Activated CD4-positive, alpha-beta memory T cell treated with anti-CD3 and anti-CD28 coated beads, Interleukin-2, amount 10 ng/mL, durations not matched to agents 7 days and 5 days (primary cell): ENCODE measurements at regions not wholly inside any gene's neighbourhood (a gene's known extent, or its start where the extent isn't known, plus 50 kb on each side); places are given as distances from the start of the nearest gene placed in this dataset.

ENCODE experiments used
- CTCF ChIA-PET: fragments of 350-600 bp; sonication (Branson Sonifier 250); formaldehyde crosslinking; loops from one replicate; lab custom pipeline; 2021; ENCODE audit warnings: antibody characterized with exemption, inconsistent platforms; lab: Charles Lee
- POLR2A ChIA-PET: fragments of 350-600 bp; sonication (Branson Sonifier 250); formaldehyde crosslinking; loops from one replicate; lab custom pipeline; 2021; ENCODE audit warnings: antibody characterized with exemption; lab: Charles Lee
- DNase-seq: peaks from one replicate; pipeline ENCODE4 v3.0.0-alpha.2; 2020
- H3K27ac Mint-ChIP-seq: one replicate; pipeline ENCODE4 v1.8.0; 2021; ENCODE audit warnings: mild to moderate bottlenecking, mixed read lengths
- H3K27me3 Mint-ChIP-seq: one replicate; pipeline ENCODE4 v1.8.0; 2021; ENCODE audit warnings: mixed read lengths
- H3K36me3 Mint-ChIP-seq: one replicate; pipeline ENCODE4 v1.8.0; 2021; ENCODE audit warnings: low read depth, mixed read lengths
- H3K4me1 Mint-ChIP-seq: one replicate; pipeline ENCODE4 v1.8.0; 2021; ENCODE audit warnings: mixed read lengths
- H3K4me3 Mint-ChIP-seq: one replicate; pipeline ENCODE4 v1.8.0; 2021; ENCODE audit warnings: mild to moderate bottlenecking, mixed read lengths
- H3K9me3 Mint-ChIP-seq: one replicate; pipeline ENCODE4 v1.8.0; 2021; ENCODE audit warnings: mixed read lengths

DNA sequence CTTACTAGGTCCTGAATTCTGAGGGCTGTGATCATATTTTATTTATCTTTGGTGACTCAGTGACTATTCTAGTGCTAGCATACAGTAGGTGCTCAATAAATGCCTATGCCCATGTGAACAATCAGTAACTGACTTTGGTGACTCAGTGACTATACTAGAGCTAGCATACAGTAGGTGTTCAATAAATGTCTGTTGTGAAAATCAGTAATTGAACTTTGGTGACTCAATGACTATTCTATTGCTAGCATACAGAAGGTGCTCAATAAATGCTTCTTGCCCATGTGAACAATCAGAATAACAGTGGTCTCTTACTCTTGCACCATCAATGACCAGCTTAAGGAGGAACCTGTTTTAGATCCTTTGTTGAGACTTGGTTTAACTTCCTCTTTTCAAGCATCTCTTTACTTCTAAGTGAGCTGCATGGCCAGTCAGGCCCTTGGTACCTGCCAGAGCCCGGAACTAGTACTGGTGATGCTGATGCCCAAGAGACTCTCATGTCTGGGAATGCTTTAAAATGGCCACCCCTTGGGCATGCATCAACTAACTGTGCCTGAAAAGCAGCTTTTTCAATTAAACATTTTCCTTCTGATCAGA lies 214.9 kb upstream of the SPRED2 start:
- no peaks in the 10 kb centered on the region for H3K36me3 Mint-ChIP-seq
- H3K9me3 Mint-ChIP-seq = no peaks in the 10 kb centered on the region
- CTCF ChIA-PET = no interaction called here
- no peak overlapping the region for H3K4me3 Mint-ChIP-seq
- DNase-seq = no peak
- POLR2A ChIA-PET = no interaction called here
- no peaks in the 10 kb centered on the region for H3K4me1 Mint-ChIP-seq
- peaks cover 3% of the 10 kb centered on the region for H3K27me3 Mint-ChIP-seq
- no peak overlapping the region for H3K27ac Mint-ChIP-seq

GRCh38 chr2:65640793-65641103 lies 208.3 kb upstream of the SPRED2 start:
- no peaks in the 10 kb centered on the region for H3K36me3 Mint-ChIP-seq
- ChIA-PET POLR2A (no interaction called here), CTCF (interaction anchor here (0.7 to 1.6 kb wide), 9 partner anchors 9 to 34 kb away, joined by 3 to 8 read pairs (median 3); no protein-coding TSS in a partner anchor)
- no peak overlapping the region for H3K4me3 Mint-ChIP-seq
- no peaks in the 10 kb centered on the region for H3K9me3 Mint-ChIP-seq
- H3K4me1 Mint-ChIP-seq = no peaks in the 10 kb centered on the region
- no peak for DNase-seq
- H3K27ac Mint-ChIP-seq = no peak overlapping the region
- peaks cover 9% of the 10 kb centered on the region for H3K27me3 Mint-ChIP-seq

DNA sequence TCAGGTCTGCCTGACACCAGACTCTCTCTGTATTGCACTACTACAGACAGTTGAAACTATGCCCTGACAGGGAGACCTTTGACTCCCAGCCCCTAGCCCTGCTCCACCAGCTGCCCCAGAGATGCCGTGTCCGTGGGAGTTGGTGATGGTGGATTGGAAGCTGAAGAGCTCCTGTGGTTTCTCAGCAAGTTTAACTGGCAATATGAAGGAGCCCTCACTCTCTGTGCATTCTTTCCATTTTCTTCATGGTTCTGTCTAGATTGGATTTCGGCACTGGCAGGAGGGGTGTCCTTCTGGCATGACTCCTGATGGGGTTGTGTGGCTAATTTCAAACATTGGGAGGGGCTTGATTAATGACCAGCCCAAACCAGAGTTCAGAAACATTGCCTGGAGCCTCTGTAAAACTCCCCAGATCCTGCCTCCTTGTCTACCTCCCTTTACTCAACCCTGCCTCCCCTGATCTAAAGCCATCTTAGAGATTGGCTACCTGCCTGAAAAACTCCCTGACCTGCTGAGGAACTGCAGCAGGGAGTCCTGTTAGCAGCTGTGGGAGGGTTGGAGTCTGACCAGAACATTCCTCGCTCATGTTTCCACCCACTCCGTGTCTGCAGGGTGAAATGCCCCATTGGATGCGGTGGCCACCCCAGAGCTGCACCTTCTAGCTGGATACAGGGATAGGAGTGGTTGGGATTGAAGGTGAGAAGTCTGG lies 206.9 kb upstream of the SPRED2 start:
- POLR2A ChIA-PET = no interaction called here
- CTCF ChIA-PET = interaction anchor here (0.6 to 1.6 kb wide), 2 partner anchors 36 to 85 kb away, joined by 3 to 8 read pairs; no protein-coding TSS in a partner anchor
- H3K4me3 Mint-ChIP-seq = no peak overlapping the region
- H3K36me3 Mint-ChIP-seq = no peaks in the 10 kb centered on the region
- H3K27me3 Mint-ChIP-seq = peaks cover 9% of the 10 kb centered on the region
- H3K27ac Mint-ChIP-seq = no peak overlapping the region
- H3K9me3 Mint-ChIP-seq = no peaks in the 10 kb centered on the region
- DNase-seq = no peak
- H3K4me1 Mint-ChIP-seq = no peaks in the 10 kb centered on the region

GRCh38 chr2:65638443-65638842 lies 206.0 kb upstream of the SPRED2 start:
- Mint-ChIP-seq H3K27me3 (peaks cover 13% of the 10 kb centered on the region), H3K4me3 (no peak overlapping the region), H3K4me1 (no peaks in the 10 kb centered on the region), H3K27ac (no peak overlapping the region), H3K9me3 (no peaks in the 10 kb centered on the region), H3K36me3 (no peaks in the 10 kb centered on the region)
- ChIA-PET POLR2A (no interaction called here), CTCF (interaction anchor here (0.6 kb wide), 1 partner anchor 84 kb away, joined by 3 read pairs; no protein-coding TSS in a partner anchor)
- DNase-seq = no peak

GRCh38 chr2:65636813-65637483 lies 204.5 kb upstream of the SPRED2 start:
- H3K36me3 Mint-ChIP-seq = no peaks in the 10 kb centered on the region
- no peak overlapping the region for H3K27ac Mint-ChIP-seq
- no peaks in the 10 kb centered on the region for H3K9me3 Mint-ChIP-seq
- ChIA-PET POLR2A (no interaction called here), CTCF (no interaction called here)
- DNase-seq = no peak
- H3K4me3 Mint-ChIP-seq = no peak overlapping the region
- peaks cover 16% of the 10 kb centered on the region for H3K27me3 Mint-ChIP-seq
- H3K4me1 Mint-ChIP-seq = no peaks in the 10 kb centered on the region

- Mint-ChIP-seq H3K9me3 (no peaks in the 10 kb centered on the region), H3K27ac (no peak overlapping the region), H3K27me3 (peaks cover 16% of the 10 kb centered on the region), H3K4me1 (no peaks in the 10 kb centered on the region), H3K4me3 (no peak overlapping the region), H3K36me3 (no peaks in the 10 kb centered on the region)
- ChIA-PET POLR2A (no interaction called here), CTCF (no interaction called here)
- DNase-seq = no peak
These were observed 203.6 kb upstream of the SPRED2 start for GRCh38 chr2:65636024-65636423.

DNA sequence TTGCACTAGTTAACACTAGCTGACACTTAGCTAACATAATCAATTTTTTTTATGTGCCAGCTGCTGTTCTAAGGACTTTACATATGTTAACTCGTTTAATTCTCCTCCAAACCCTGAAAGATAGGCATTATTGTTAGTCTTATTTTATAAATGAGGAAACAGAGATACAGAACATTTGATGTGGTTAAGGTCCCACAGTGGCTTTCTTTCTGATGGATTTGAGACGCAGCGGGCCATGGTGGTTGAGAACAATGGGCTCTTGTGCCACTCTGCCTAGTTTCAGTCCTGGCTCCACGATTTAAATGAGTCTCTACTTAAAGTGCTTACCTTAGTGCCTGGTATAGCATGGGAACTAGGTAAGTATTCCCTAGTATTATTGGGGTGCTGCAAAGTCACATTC lies 201.9 kb upstream of the SPRED2 start:
- H3K27me3 Mint-ChIP-seq = peaks cover 19% of the 10 kb centered on the region
- H3K27ac Mint-ChIP-seq = no peak overlapping the region
- no peaks in the 10 kb centered on the region for H3K36me3 Mint-ChIP-seq
- no peak for DNase-seq
- POLR2A ChIA-PET = no interaction called here
- CTCF ChIA-PET = no interaction called here
- H3K4me1 Mint-ChIP-seq = no peaks in the 10 kb centered on the region
- H3K9me3 Mint-ChIP-seq = no peaks in the 10 kb centered on the region
- H3K4me3 Mint-ChIP-seq = no peak overlapping the region

DNA sequence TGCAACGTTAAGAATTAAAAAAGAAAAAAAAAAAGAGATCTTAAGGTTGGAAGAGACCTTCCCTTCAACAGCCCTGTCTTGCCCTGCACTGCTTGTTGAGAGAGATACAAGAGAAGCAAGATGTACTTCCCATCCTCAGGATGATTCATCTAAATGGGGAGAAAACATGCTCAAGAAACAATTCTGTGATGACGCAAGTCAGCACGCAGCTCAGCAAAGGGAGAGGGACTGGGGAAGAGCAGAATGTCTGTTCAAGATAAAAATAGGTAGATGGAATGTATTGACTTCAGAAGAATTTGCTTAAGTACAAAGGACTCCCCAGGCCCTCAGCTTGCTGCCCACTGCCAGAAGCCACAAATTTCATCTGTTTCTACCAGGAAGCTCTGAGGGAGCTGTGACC lies 198.2 kb upstream of the SPRED2 start:
- no peak for DNase-seq
- H3K9me3 Mint-ChIP-seq = no peaks in the 10 kb centered on the region
- no peak overlapping the region for H3K4me3 Mint-ChIP-seq
- CTCF ChIA-PET = interaction anchor here (1.6 kb wide), 1 partner anchor 10 kb away, joined by 7 read pairs; no protein-coding TSS in a partner anchor
- POLR2A ChIA-PET = no interaction called here
- no peaks in the 10 kb centered on the region for H3K4me1 Mint-ChIP-seq
- peaks cover 28% of the 10 kb centered on the region for H3K27me3 Mint-ChIP-seq
- no peak overlapping the region for H3K27ac Mint-ChIP-seq
- H3K36me3 Mint-ChIP-seq = no peaks in the 10 kb centered on the region

DNA sequence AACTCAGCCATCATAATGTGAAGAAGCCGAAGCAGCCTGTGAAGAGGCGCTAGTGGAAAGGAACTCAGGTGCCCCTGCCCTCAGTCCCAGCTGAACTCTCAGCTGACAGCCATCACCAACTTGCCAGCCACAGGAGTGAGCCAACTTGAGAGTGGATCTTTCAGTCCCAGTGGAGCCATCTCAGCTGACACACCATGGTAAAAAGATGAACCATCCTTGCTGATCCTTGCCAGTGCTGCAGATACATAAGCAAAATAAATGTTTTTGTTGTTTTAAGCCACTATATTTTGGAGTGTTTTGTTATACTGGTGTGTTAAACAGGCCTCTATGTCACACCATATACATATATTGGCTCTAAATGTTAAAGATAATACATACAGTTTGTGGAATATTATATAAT lies 195.8 kb upstream of the SPRED2 start:
- Mint-ChIP-seq H3K27ac (no peak overlapping the region), H3K4me3 (no peak overlapping the region), H3K9me3 (no peaks in the 10 kb centered on the region), H3K27me3 (peaks cover 25% of the 10 kb centered on the region), H3K4me1 (no peaks in the 10 kb centered on the region), H3K36me3 (no peaks in the 10 kb centered on the region)
- ChIA-PET POLR2A (no interaction called here), CTCF (no interaction called here)
- no peak for DNase-seq

- DNase-seq = no peak
- Mint-ChIP-seq H3K27me3 (peaks cover 39% of the 10 kb centered on the region), H3K4me1 (no peaks in the 10 kb centered on the region), H3K27ac (no peak overlapping the region), H3K9me3 (no peaks in the 10 kb centered on the region), H3K4me3 (no peak overlapping the region), H3K36me3 (no peaks in the 10 kb centered on the region)
- ChIA-PET CTCF (interaction anchor here (1.0 kb wide), 1 partner anchor 16 kb away, joined by 3 read pairs; no protein-coding TSS in a partner anchor), POLR2A (no interaction called here)
These were observed 194.4 kb upstream of the SPRED2 start for GRCh38 chr2:65626831-65627230.

GRCh38 chr2:65625982-65626381 lies 193.6 kb upstream of the SPRED2 start:
- Mint-ChIP-seq H3K4me1 (no peaks in the 10 kb centered on the region), H3K27me3 (peaks cover 42% of the 10 kb centered on the region), H3K36me3 (no peaks in the 10 kb centered on the region), H3K9me3 (no peaks in the 10 kb centered on the region), H3K27ac (no peak overlapping the region), H3K4me3 (no peak overlapping the region)
- no peak for DNase-seq
- ChIA-PET POLR2A (no interaction called here), CTCF (interaction anchor here (1.2 kb wide), 1 partner anchor 14 kb away, joined by 3 read pairs; no protein-coding TSS in a partner anchor)

DNA sequence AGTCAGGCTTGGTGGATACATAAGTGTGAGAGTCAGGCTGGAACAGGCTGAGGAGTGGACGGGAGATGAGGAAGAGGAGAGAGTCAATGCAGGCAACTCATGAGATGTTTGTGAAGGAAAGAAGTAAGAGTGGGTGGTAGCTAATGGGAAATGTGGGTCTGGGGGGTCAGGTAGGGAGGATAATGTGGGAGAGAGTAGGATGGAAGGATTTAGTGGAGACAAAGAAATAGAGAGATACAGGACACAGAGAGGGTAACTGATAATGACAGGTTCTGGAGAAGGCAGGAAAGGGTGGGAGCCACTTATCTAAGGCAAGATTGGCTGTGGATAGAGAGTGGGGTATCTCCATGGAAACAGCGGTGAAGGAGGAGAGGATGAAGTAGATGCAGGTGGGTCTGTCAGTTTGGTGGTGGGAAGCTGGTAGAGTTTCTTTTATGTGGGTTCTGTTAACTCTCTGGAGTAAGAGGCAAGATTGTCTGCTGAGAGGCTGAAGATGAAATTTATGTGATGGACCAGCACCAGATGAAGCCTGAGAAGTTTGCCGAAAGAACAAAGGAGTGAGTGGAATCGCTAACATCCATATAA lies 190.6 kb upstream of the SPRED2 start:
- Mint-ChIP-seq H3K27me3 (peaks cover 35% of the 10 kb centered on the region), H3K4me1 (no peaks in the 10 kb centered on the region), H3K27ac (no peak overlapping the region), H3K9me3 (no peaks in the 10 kb centered on the region), H3K4me3 (no peak overlapping the region), H3K36me3 (no peaks in the 10 kb centered on the region)
- ChIA-PET CTCF (no interaction called here), POLR2A (no interaction called here)
- no peak for DNase-seq

DNA sequence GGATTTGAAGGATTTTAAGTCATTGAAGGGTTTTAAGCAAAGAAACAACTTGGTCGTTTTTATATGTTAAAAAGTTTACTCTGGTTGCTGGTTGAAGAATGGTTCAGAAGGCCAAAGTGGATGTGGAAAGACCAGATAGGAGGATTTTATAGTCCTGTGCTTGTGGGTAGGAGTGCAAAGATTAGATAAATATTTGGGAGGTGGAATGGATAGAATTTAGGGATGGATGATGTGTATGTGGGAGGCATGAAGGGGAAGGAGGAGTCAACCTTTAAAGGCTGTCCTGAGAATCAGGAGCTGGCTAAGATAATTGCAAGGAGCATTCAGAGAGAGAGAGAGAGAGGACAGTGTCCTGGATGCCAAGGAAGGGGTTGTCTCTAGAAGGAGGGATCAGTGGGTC lies 190.1 kb upstream of the SPRED2 start:
- Mint-ChIP-seq H3K4me3 (no peak overlapping the region), H3K27me3 (peaks cover 30% of the 10 kb centered on the region), H3K36me3 (no peaks in the 10 kb centered on the region), H3K9me3 (no peaks in the 10 kb centered on the region), H3K4me1 (no peaks in the 10 kb centered on the region), H3K27ac (no peak overlapping the region)
- no peak for DNase-seq
- POLR2A ChIA-PET = no interaction called here
- CTCF ChIA-PET = no interaction called here
